SH-SY5Y (cell line): ENCODE measurements at regions not wholly inside any gene's neighbourhood (a gene's known extent, or its start where the extent isn't known, plus 50 kb on each side); places are given as distances from the start of the nearest gene placed in this dataset.

Source experiments
- GATA2 ChIP-seq: IDR thresholded peaks from 2 replicates; pipeline ENCODE4 v1.6.1; 2011; ENCODE audit warnings: mild to moderate bottlenecking, low read depth, low read length
- GATA3 ChIP-seq: IDR thresholded peaks from 2 replicates; pipeline ENCODE4 v1.6.1; 2011; ENCODE audit warnings: low read depth, mild to moderate bottlenecking, low read length, moderate library complexity

GRCh38 chr10:129389194-129389593, 77.8 kb upstream of the MGMT start:
- no peak for TF ChIP-seq GATA2

GRCh38 chr10:129390147-129390546, 76.9 kb upstream of the MGMT start:
- TF ChIP-seq GATA2 (no peak), GATA3 (no peak)

- TF ChIP-seq GATA2 (no peak), GATA3 (no peak)
Measured at GRCh38 chr10:129390726-129391125, 76.3 kb upstream of the MGMT start.

- TF ChIP-seq GATA3 (no peak), GATA2 (no peak)
Measured at GRCh38 chr10:129391464-129391863, 75.6 kb upstream of the MGMT start.

GRCh38 chr10:129392855-129393254, 74.2 kb upstream of the MGMT start:
- TF ChIP-seq GATA3 (no peak), GATA2 (no peak)

GRCh38 chr10:129393812-129394211, 73.2 kb upstream of the MGMT start:
- TF ChIP-seq GATA2 (no peak), GATA3 (no peak)

- no peak for TF ChIP-seq GATA2
- TF ChIP-seq GATA3 = no peak
Measured at GRCh38 chr10:129394518-129395328, 72.3 kb upstream of the MGMT start.

GRCh38 chr10:129396021-129396722, 70.9 kb upstream of the MGMT start:
- TF ChIP-seq GATA2 (no peak), GATA3 (no peak)

- no peak for TF ChIP-seq GATA2
- TF ChIP-seq GATA3 = no peak
Measured at GRCh38 chr10:129397198-129397974, 69.7 kb upstream of the MGMT start.

GRCh38 chr10:129398711-129399141, 68.3 kb upstream of the MGMT start:
- TF ChIP-seq GATA2 (no peak), GATA3 (no peak)

GRCh38 chr10:129400426-129400825, 66.6 kb upstream of the MGMT start:
- TF ChIP-seq GATA2 (no peak), GATA3 (no peak)

- no peak for TF ChIP-seq GATA2
- TF ChIP-seq GATA3 = no peak
Measured at GRCh38 chr10:129402459-129402858, 64.6 kb upstream of the MGMT start.

- no peak for TF ChIP-seq GATA3
- no peak for TF ChIP-seq GATA2
Measured at GRCh38 chr10:129404091-129404490, 63.0 kb upstream of the MGMT start.

- TF ChIP-seq GATA3 (no peak), GATA2 (no peak)
Measured at GRCh38 chr10:129405389-129405788, 61.7 kb upstream of the MGMT start.
